ENCODE measurements at regions not wholly inside any gene's neighbourhood (a gene's known extent, or its start where the extent isn't known, plus 50 kb on each side); places are given as distances from the start of the nearest gene placed in this dataset.

- no peaks in the 10 kb centered on the region for H3K9me3 ChIP-seq
- no peak overlapping the region for H3K4me3 ChIP-seq
- no peaks in the 10 kb centered on the region for H3K27me3 ChIP-seq
- TF ChIP-seq POLR2A (IDR thresholded peaks at IDR 0.05): no peak
- TF ChIP-seq, protein P1, sequence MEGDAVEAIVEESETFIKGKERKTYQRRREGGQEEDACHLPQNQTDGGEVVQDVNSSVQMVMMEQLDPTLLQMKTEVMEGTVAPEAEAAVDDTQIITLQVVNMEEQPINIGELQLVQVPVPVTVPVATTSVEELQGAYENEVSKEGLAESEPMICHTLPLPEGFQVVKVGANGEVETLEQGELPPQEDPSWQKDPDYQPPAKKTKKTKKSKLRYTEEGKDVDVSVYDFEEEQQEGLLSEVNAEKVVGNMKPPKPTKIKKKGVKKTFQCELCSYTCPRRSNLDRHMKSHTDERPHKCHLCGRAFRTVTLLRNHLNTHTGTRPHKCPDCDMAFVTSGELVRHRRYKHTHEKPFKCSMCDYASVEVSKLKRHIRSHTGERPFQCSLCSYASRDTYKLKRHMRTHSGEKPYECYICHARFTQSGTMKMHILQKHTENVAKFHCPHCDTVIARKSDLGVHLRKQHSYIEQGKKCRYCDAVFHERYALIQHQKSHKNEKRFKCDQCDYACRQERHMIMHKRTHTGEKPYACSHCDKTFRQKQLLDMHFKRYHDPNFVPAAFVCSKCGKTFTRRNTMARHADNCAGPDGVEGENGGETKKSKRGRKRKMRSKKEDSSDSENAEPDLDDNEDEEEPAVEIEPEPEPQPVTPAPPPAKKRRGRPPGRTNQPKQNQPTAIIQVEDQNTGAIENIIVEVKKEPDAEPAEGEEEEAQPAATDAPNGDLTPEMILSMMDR (IDR thresholded peaks at IDR 0.05): no peak
- H3K27ac ChIP-seq: no peak overlapping the region
- intact Hi-C loops (cut with DNase I; ENCODE audit: low total_unique reads): no loop called here
- no peak for DNase-seq
- no peaks in the 10 kb centered on the region for H3K4me1 ChIP-seq
- H3K36me3 ChIP-seq: no peaks in the 10 kb centered on the region
Measured at GRCh38 chr10:3442451-3442990, 269.9 kb upstream of the PITRM1 start.

- Histone ChIP-seq H3K4me1 (no peaks in the 10 kb centered on the region), H3K36me3 (no peaks in the 10 kb centered on the region), H3K27ac (no peak overlapping the region), H3K9me3 (no peaks in the 10 kb centered on the region), H3K4me3 (no peak overlapping the region), H3K27me3 (no peaks in the 10 kb centered on the region)
- no peak for DNase-seq
- TF ChIP-seq, protein P1 (IDR thresholded peaks at IDR 0.05): no peak
- no peak for TF ChIP-seq POLR2A (IDR thresholded peaks at IDR 0.05)
- intact Hi-C loops (cut with DNase I; ENCODE audit: low total_unique reads): no loop called here
Measured at GRCh38 chr10:3439183-3439582, 266.6 kb upstream of the PITRM1 start.

DNA sequence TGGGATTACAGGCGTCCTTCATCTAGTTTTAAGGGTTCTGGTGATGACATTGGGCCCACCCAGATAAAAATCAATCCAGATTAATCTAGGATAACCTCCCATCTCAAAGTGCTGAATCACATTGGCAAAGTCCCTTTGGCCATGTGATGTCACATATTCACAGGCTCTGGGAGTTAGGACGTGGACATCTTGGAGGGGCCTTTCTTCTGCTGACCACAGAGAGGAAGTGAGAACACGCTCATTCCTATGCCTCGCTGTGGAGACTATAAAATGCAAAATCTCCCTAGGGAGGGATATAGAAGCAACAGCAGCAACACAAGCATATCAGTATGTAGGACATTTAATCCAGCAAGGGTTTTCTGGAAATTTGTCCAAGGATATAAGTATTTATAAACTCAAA is 266.0 kb upstream of the PITRM1 start:
- Histone ChIP-seq H3K27me3 (no peaks in the 10 kb centered on the region), H3K4me3 (no peak overlapping the region), H3K36me3 (no peaks in the 10 kb centered on the region), H3K27ac (no peak overlapping the region), H3K4me1 (no peaks in the 10 kb centered on the region), H3K9me3 (no peaks in the 10 kb centered on the region)
- intact Hi-C loops (cut with DNase I; ENCODE audit: low total_unique reads): no loop called here
- no peak for DNase-seq
- no peak for TF ChIP-seq POLR2A (IDR thresholded peaks at IDR 0.05)
- TF ChIP-seq, protein P1 (IDR thresholded peaks at IDR 0.05): no peak

DNA sequence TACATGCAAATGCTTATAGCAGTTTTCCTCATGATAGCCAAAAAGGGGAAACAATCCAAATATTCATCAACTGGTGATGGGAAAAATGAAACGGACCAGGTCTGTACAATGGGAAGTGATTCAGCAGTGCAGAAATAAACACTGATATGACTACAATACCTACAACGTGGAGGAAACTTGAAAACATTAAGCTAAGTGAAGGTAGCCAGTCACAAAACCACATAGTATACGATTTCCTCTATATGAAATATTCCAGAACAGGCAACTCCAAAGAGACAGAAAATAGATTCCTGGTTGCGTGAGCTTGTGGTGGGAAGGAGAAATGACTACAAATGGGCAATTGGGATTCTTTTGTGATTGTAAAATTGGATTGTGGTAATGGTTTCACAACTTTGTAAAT is 263.1 kb upstream of the PITRM1 start:
- no peaks in the 10 kb centered on the region for H3K4me1 ChIP-seq
- H3K27ac ChIP-seq: no peak overlapping the region
- H3K4me3 ChIP-seq: no peak overlapping the region
- no peak for TF ChIP-seq POLR2A (IDR thresholded peaks at IDR 0.05)
- TF ChIP-seq, protein P1 (IDR thresholded peaks at IDR 0.05): no peak
- H3K9me3 ChIP-seq: no peaks in the 10 kb centered on the region
- DNase-seq: no peak
- H3K36me3 ChIP-seq: no peaks in the 10 kb centered on the region
- H3K27me3 ChIP-seq: no peaks in the 10 kb centered on the region
- intact Hi-C loops (cut with DNase I; ENCODE audit: low total_unique reads): no loop called here

- no peaks in the 10 kb centered on the region for H3K9me3 ChIP-seq
- intact Hi-C loops (cut with DNase I; ENCODE audit: low total_unique reads): no loop called here
- no peak overlapping the region for H3K27ac ChIP-seq
Measured at GRCh38 chr10:3433988-3434387, 261.4 kb upstream of the PITRM1 start.

More at GRCh38 chr10:3433988-3434387, 261.4 kb upstream of the PITRM1 start:
- DNase-seq: no peak
- TF ChIP-seq, protein P1 (IDR thresholded peaks at IDR 0.05): no peak
- TF ChIP-seq POLR2A (IDR thresholded peaks at IDR 0.05): no peak
- no peaks in the 10 kb centered on the region for H3K27me3 ChIP-seq
- H3K4me3 ChIP-seq: no peak overlapping the region
- no peaks in the 10 kb centered on the region for H3K36me3 ChIP-seq
- no peaks in the 10 kb centered on the region for H3K4me1 ChIP-seq
